ENCODE measurements at regions not wholly inside any gene's neighbourhood (a gene's known extent, or its start where the extent isn't known, plus 50 kb on each side); places are given as distances from the start of the nearest gene placed in this dataset.

DNA sequence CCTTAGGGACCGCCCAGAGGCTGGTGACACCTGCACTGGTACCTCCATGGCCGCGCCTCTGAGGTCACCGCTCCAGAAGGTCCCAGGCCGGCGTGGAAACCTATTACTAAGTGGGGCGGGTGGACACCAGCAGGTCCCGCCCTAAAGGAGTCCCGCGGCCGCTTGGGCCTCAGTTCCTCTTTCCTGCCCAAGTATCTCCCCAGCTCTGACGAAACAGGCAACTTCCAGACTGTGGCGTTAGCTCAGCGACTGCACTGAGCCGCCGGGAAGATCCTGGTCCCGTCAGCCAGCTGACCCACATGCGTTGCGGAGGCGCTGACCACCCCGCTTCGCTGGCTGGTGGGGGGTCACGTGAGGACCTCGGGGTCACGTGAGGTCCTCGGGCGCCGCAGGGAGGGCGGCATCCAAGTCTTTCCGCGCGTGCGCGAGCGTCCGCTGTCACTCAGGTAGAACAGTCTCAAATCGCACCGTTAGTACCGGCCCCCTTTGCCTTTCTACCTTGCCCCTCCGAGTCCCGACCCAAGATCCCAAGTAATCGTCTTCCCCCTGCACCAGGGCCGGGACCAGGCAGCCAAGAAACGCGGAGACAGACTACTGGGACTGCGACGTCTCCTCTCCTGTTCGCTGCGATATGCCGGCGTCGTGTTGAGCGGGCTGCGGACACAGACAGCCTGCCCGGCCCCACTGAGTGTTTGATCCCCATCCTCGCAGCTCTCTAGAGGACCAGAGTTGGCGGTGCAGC lies 53.7 kb upstream of the KDM4C start:
- peak; percentile 68 to 85 for DNase-seq (ENCODE audit: low spot score in 2 of 2)
- in situ Hi-C loops (cut with MboI; ENCODE audit: low sequenced_read_pairs): no loop called here
- no peaks in the 10 kb centered on the region for H3K36me3 ChIP-seq (replicated peaks)
- H3K27me3 ChIP-seq (ENCODE audit: low read depth): no peaks in the 10 kb centered on the region
- H3K9me3 ChIP-seq: peaks cover 3% of the 10 kb centered on the region; the same call in 1 of the 2 replicates
- H3K4me3 ChIP-seq: peak overlapping the region; percentile 38
- H3K4me1 ChIP-seq: peaks cover 5% of the 10 kb centered on the region

DNA sequence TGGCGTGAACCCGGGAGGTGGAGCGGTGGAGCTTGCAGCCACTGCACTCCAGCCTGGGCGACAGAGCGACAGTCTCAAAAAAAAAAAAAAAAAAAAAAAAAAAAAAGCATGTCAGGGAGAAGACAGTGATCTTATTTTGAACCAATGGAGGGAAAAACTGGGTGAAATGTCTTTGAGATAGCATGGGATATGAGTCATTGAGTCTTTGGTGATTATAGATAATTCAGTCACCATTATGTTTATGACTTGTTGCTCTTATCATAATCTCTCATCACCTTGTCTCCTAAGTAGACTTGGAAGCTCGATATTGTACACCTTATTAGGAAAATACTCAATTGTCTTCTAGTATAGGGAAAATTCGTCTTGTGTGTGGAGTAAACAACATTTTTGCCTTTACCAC lies 55.1 kb upstream of the KDM4C start:
- H3K9me3 ChIP-seq: no peaks in the 10 kb centered on the region
- no peaks in the 10 kb centered on the region for H3K27me3 ChIP-seq (ENCODE audit: low read depth)
- in situ Hi-C loops (cut with MboI; ENCODE audit: low sequenced_read_pairs): no loop called here
- peaks cover 5% of the 10 kb centered on the region for H3K4me1 ChIP-seq
- DNase-seq (ENCODE audit: low spot score in 2 of 2): no peak
- no peak overlapping the region for H3K4me3 ChIP-seq
- H3K36me3 ChIP-seq (replicated peaks): no peaks in the 10 kb centered on the region

DNA sequence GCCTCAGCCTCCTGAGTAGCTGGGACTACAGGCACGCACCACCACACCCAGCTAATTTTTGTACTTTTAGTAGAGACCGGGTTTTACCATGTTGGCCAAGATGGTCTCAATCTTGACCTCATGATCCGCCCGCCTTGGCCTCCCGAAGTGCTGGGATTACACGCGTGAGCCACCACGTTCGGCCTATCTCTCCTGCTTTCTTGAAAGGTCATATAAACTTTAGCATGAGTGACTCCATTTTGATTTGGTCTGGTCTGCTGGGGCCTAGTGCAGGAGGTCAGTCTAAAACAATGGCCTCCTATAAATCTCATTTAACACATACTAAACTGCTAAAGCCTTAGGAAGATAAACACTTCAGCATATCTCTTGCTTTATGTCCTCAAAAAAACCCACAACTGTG lies 50.6 kb upstream of the GLDC start:
- H3K4me1 ChIP-seq: peaks cover 10% of the 10 kb centered on the region

DNA sequence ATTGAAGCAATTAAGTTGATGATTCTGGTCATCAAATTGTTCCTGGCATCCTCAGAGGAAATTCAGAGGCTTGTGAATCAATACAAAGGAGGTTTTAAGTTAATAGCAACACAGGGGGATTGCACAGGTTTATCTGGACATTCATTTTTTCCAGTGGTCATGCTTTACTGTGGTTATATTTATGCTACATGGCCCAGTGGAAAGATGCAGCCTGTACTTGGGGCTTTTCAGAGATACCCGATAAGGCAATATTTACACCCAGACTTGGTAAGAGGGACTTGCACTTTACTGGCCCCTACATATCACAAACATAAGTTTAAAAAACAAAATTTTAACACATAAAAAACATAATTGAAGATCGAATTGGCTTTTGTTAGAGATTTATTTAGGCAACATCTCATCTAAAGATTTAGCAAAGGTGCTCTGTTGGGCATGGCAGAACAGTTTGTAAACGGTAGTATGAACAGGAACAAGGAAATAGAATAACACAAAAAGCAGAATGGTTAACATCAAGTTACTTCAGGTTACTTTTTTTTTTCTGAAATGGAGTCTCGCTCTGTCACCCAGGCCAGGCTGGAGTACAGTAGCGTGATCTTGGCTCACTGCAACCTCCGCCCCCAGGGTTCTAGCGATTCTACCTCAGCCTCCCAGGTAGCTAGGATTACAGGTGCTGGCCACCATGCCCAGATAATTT lies 49.7 kb upstream of the GLDC start:
- Histone ChIP-seq H3K36me3 (replicated peaks) (no peaks in the 10 kb centered on the region), H3K9me3 (no peaks in the 10 kb centered on the region), H3K27me3 (ENCODE audit: low read depth) (no peaks in the 10 kb centered on the region), H3K4me3 (no peak overlapping the region), H3K4me1 (peaks cover 10% of the 10 kb centered on the region)
- in situ Hi-C loops (cut with MboI; ENCODE audit: low sequenced_read_pairs): no loop called here
- no peak for DNase-seq (ENCODE audit: low spot score in 2 of 2)

More for the DNA sequence above, 50.6 kb upstream of the GLDC start:
- Histone ChIP-seq H3K36me3 (replicated peaks) (no peaks in the 10 kb centered on the region), H3K4me3 (no peak overlapping the region), H3K9me3 (no peaks in the 10 kb centered on the region), H3K27me3 (ENCODE audit: low read depth) (no peaks in the 10 kb centered on the region)
- in situ Hi-C loops (cut with MboI; ENCODE audit: low sequenced_read_pairs): no loop called here
- no peak for DNase-seq (ENCODE audit: low spot score in 2 of 2)
